H1 (cell line): ENCODE measurements at regions not wholly inside any gene's neighbourhood (a gene's known extent, or its start where the extent isn't known, plus 50 kb on each side); places are given as distances from the start of the nearest gene placed in this dataset.

Experiments
- CTCF ChIA-PET: fragments of 300-600 bp; sonication (Branson Sonifier 250); formaldehyde crosslinking; loops from one replicate; lab custom pipeline; 2021; ENCODE audit not compliant: partially characterized antibody; lab: Charles Lee
- POLR2A ChIA-PET: fragments of 300-600 bp; sonication (Branson Sonifier 250); formaldehyde crosslinking; loops from one replicate; lab custom pipeline; 2021; ENCODE audit warnings: inconsistent platforms; ENCODE audit not compliant: partially characterized antibody; lab: Charles Lee
- DNase-seq, 2 experiments: peaks; one replicate each; pipeline versions ENCODE4 v3.0.0 to v3.0.0-alpha.2; 2010 to 2022; ENCODE audit warnings: low spot score in 2 of 2, low read depth in 1 of 2, mixed read lengths in 1 of 2
- FAIRE-seq: peaks from 2 replicates; lab custom pipeline; 2011; peaks lifted over from hg19 to GRCh38; lab: Jason Lieb, UNC
- H2AFZ ChIP-seq: 2 replicates; pipeline ENCODE4 v1.8.1; 2012; ENCODE audit warnings: low read length, inconsistent platforms
- H2AK5ac ChIP-seq: 2 replicates; pipeline ENCODE4 v1.6.1; 2013; ENCODE audit warnings: low read depth, low read length
- H2BK120ac ChIP-seq: replicated peaks from 2 replicates; pipeline ENCODE3; 2013; ENCODE audit warnings: low read depth, low read length, inconsistent platforms
- H2BK12ac ChIP-seq: 2 replicates; pipeline ENCODE4 v1.6.1; 2013; ENCODE audit warnings: low read depth, low read length
- H2BK15ac ChIP-seq: 2 replicates; pipeline ENCODE4 v1.6.1; 2013; ENCODE audit warnings: low read length
- H2BK20ac ChIP-seq: 2 replicates; pipeline ENCODE4 v1.6.1; 2013; ENCODE audit warnings: low read length
- H2BK5ac ChIP-seq: 2 replicates; pipeline ENCODE4 v1.6.1; 2013; ENCODE audit warnings: low read depth, low read length
- H3K14ac ChIP-seq: 2 replicates; pipeline ENCODE4 v1.6.1; 2013; ENCODE audit warnings: inconsistent platforms; ENCODE audit not compliant: insufficient read length
- H3K18ac ChIP-seq: 2 replicates; pipeline ENCODE4 v1.6.1; 2013; ENCODE audit warnings: low read length; ENCODE audit errors: extremely low read depth
- H3K23ac ChIP-seq: 2 replicates; pipeline ENCODE4 v1.6.1; 2013; ENCODE audit warnings: inconsistent platforms; ENCODE audit not compliant: insufficient read length
- H3K23me2 ChIP-seq: 2 replicates; pipeline ENCODE4 v1.6.1; 2013; ENCODE audit warnings: low read depth, low read length
- H3K27ac ChIP-seq: 2 replicates; pipeline ENCODE4 v1.6.1; 2011; ENCODE audit warnings: low read depth, low read length, inconsistent platforms
- H3K27me3 ChIP-seq, 4 experiments: replicated peaks in 1 of 4; 1 replicate in 1 of 4; 2 replicates in 3 of 4; pipeline versions ENCODE4 v1.6.1 to v1.8.1; 2011 to 2013; ENCODE audit warnings: low read length in 3 of 4, mild to moderate bottlenecking in 3 of 4, inconsistent platforms in 2 of 4, mixed read lengths in 2 of 4, moderate library complexity in 1 of 4; ENCODE audit not compliant: control insufficient read depth in 3 of 4, insufficient read depth in 3 of 4; ENCODE audit errors: extremely low read depth in 1 of 4
- H3K36me3 ChIP-seq, 4 experiments: 2 replicates each; pipeline versions ENCODE4 v1.6.1 to v1.8.1; 2011 to 2013; ENCODE audit warnings: mild to moderate bottlenecking in 4 of 4, low read length in 3 of 4, moderate library complexity in 2 of 4, control low read depth in 1 of 4, inconsistent platforms in 1 of 4; ENCODE audit not compliant: insufficient read depth in 4 of 4, control insufficient read depth in 2 of 4
- H3K4ac ChIP-seq: replicated peaks from 2 replicates; pipeline ENCODE3; 2013; ENCODE audit warnings: low read length, low read depth, mixed read lengths, inconsistent platforms; ENCODE audit not compliant: insufficient read length
- H3K4me1 ChIP-seq, 4 experiments: replicated peaks in 1 of 4; 1 replicate in 1 of 4; 2 replicates in 3 of 4; pipeline versions ENCODE4 v1.6.1 to v1.8.1; 2011 to 2013; ENCODE audit warnings: low read length in 3 of 4, inconsistent platforms in 2 of 4, mixed read lengths in 1 of 4; ENCODE audit not compliant: insufficient read depth in 4 of 4, control insufficient read depth in 3 of 4
- H3K4me2 ChIP-seq, 2 experiments: 2 replicates each; pipeline versions ENCODE4 v1.6.1 to v1.8.1; 2011 to 2013; ENCODE audit warnings: low read depth in 2 of 2, low read length in 2 of 2, control low read depth in 1 of 2, inconsistent platforms in 1 of 2, mild to moderate bottlenecking in 1 of 2; ENCODE audit not compliant: insufficient read depth in 1 of 2
- H3K4me3 ChIP-seq, 4 experiments: fragments of 200-600, 300-600 bp in 1 of 4; sonication (generic), shearing (Covaris generic), sonication (Bioruptor Twin) in 1 of 4; 2 replicates each; pipeline versions ENCODE4 v1.5.1 to v1.8.1; 2011 to 2016; ENCODE audit warnings: low read length in 4 of 4, low read depth in 3 of 4, control low read depth in 2 of 4, inconsistent platforms in 2 of 4, mild to moderate bottlenecking in 2 of 4, mixed read lengths in 1 of 4, moderate library complexity in 1 of 4; ENCODE audit not compliant: insufficient read depth in 2 of 4; ENCODE audit errors: extremely low read depth in 1 of 4
- H3K56ac ChIP-seq: replicated peaks from 2 replicates; pipeline ENCODE3; 2013; ENCODE audit warnings: low read depth, mild to moderate bottlenecking, mixed read lengths, low read length, inconsistent platforms; ENCODE audit not compliant: insufficient read length
- H3K79me1 ChIP-seq: 2 replicates; pipeline ENCODE4 v1.6.1; 2013; ENCODE audit warnings: low read depth, low read length, control low read depth
- H3K79me2 ChIP-seq, 2 experiments: 2 replicates each; pipeline versions ENCODE4 v1.6.1 to v1.8.1; 2012 to 2013; ENCODE audit warnings: low read length in 2 of 2, mild to moderate bottlenecking in 2 of 2, inconsistent platforms in 1 of 2; ENCODE audit not compliant: insufficient read depth in 2 of 2, control insufficient read depth in 1 of 2
- H3K9ac ChIP-seq, 4 experiments: replicated peaks in 1 of 4; 1 replicate in 1 of 4; 2 replicates in 3 of 4; pipeline versions ENCODE4 v1.6.1 to v1.8.1; 2011 to 2013; ENCODE audit warnings: low read depth in 3 of 4, low read length in 3 of 4, control low read depth in 2 of 4, mild to moderate bottlenecking in 2 of 4, moderate library complexity in 2 of 4, inconsistent platforms in 1 of 4; ENCODE audit errors: extremely low read depth in 1 of 4
- H3K9me3 ChIP-seq, 2 experiments: 2 replicates each; pipeline versions ENCODE4 v1.6.1 to v1.8.1; 2012 to 2013; ENCODE audit warnings: mild to moderate bottlenecking in 2 of 2, moderate library complexity in 2 of 2, control low read depth in 1 of 2, inconsistent platforms in 1 of 2, low read depth in 1 of 2, low read length in 1 of 2, mixed read lengths in 1 of 2; ENCODE audit not compliant: insufficient read depth in 2 of 2
- H4K20me1 ChIP-seq, 2 experiments: replicated peaks in 1 of 2; 2 replicates each; pipeline versions ENCODE3 to v1.8.1; 2011 to 2013; ENCODE audit warnings: inconsistent platforms in 2 of 2, low read length in 2 of 2, mild to moderate bottlenecking in 1 of 2; ENCODE audit not compliant: insufficient read depth in 2 of 2, control insufficient read depth in 1 of 2
- H4K5ac ChIP-seq: 2 replicates; pipeline ENCODE4 v1.6.1; 2013; ENCODE audit warnings: low read length, low read depth, mixed read lengths, inconsistent platforms; ENCODE audit not compliant: insufficient read length
- H4K8ac ChIP-seq: 2 replicates; pipeline ENCODE4 v1.8.0; 2013; ENCODE audit warnings: mild to moderate bottlenecking, moderate library complexity, low read length, inconsistent platforms; ENCODE audit not compliant: insufficient read depth; ENCODE audit errors: extremely low read depth
- H4K91ac ChIP-seq: replicated peaks from 2 replicates; pipeline ENCODE3; 2013; ENCODE audit warnings: low read length, mixed read lengths, inconsistent platforms; ENCODE audit not compliant: insufficient read length
- BACH1 ChIP-seq: IDR thresholded peaks from 2 replicates; pipeline ENCODE4 v1.6.1; 2012; ENCODE audit warnings: low read length, improper control_type of control experiment
- EGR1 ChIP-seq: IDR thresholded peaks from 2 replicates; pipeline ENCODE4 v1.6.1; 2011; ENCODE audit warnings: low read depth, low read length, borderline replicate concordance
- EP300 ChIP-seq, 2 experiments: IDR thresholded peaks; 1 replicate in 1 of 2; 2 replicates in 1 of 2; pipeline ENCODE4 v1.6.1; 2011 to 2012; ENCODE audit warnings: low read depth in 2 of 2, low read length in 2 of 2, mild to moderate bottlenecking in 2 of 2, borderline replicate concordance in 1 of 2, inconsistent platforms in 1 of 2, moderate library complexity in 1 of 2
- GABPA ChIP-seq: IDR thresholded peaks from 2 replicates; pipeline ENCODE4 v1.6.1; 2011; ENCODE audit warnings: mild to moderate bottlenecking, low read length, moderate library complexity, borderline replicate concordance; ENCODE audit not compliant: insufficient read depth
- HDAC6 ChIP-seq: IDR thresholded peaks from one replicate; pipeline ENCODE4 v1.7.1; 2012; ENCODE audit warnings: low read depth, mild to moderate bottlenecking, inconsistent platforms, low read length, moderate library complexity
- KDM1A ChIP-seq: fragments of 200-600, 300-600 bp; sonication (generic); IDR thresholded peaks from 2 replicates; pipeline ENCODE4 v1.7.1; 2016; ENCODE audit warnings: mild to moderate bottlenecking, low read length, borderline replicate concordance
- KDM4A ChIP-seq: IDR thresholded peaks from one replicate; pipeline ENCODE4 v1.7.1; 2012; ENCODE audit warnings: low read depth, mild to moderate bottlenecking, moderate library complexity, low read length, inconsistent platforms; ENCODE audit not compliant: severe bottlenecking
- SIN3A ChIP-seq, 2 experiments: IDR thresholded peaks in 1 of 2; conservative IDR thresholded peaks in 1 of 2; 2 replicates each; pipeline ENCODE4 v1.6.1; 2011 to 2012; ENCODE audit warnings: low read length in 2 of 2, improper control_type of control experiment in 1 of 2, low read depth in 1 of 2, mild to moderate bottlenecking in 1 of 2
- SP2 ChIP-seq: IDR thresholded peaks from 2 replicates; pipeline ENCODE4 v1.6.1; 2012; ENCODE audit warnings: mild to moderate bottlenecking, low read length, inconsistent platforms
- SRF ChIP-seq: IDR thresholded peaks from 2 replicates; pipeline ENCODE4 v1.6.1; 2011; ENCODE audit warnings: mild to moderate bottlenecking, low read depth, low read length, moderate library complexity
- SUZ12 ChIP-seq: fragments of 200-600 bp; sonication (generic); IDR thresholded peaks from 2 replicates; pipeline ENCODE4 v1.6.1; 2012; ENCODE audit warnings: mild to moderate bottlenecking, inconsistent platforms, low read length, moderate library complexity, mixed read lengths
- TCF12 ChIP-seq: IDR thresholded peaks from 2 replicates; pipeline ENCODE4 v1.6.1; 2011; ENCODE audit warnings: low read depth, mild to moderate bottlenecking, low read length
- WGBS, 2 experiments: shearing (Covaris generic) in 1 of 2; methylation state at CpG; one replicate each; pipeline versions ENCODE4 v1.1.6 to v1.1.7; 2013 to 2015; ENCODE audit warnings: low lambda C conversion rate in 2 of 2, mixed read lengths in 2 of 2, inconsistent platforms in 1 of 2, low coverage in 1 of 2, missing lambda C conversion rate in 1 of 2; ENCODE audit not compliant: insufficient replicate concordance in 2 of 2, insufficient coverage in 1 of 2, insufficient read length in 1 of 2; ENCODE audit errors: extremely low coverage in 1 of 2, missing lambda C conversion rate in 1 of 2; 5-methylcytosine and 5-hydroxymethylcytosine counted together
- TF ChIP-seq, protein P1 (sequence below), 3 experiments: IDR thresholded peaks; 1 replicate in 2 of 3; 2 replicates in 1 of 3; pipeline versions ENCODE4 v1.5.1 to v1.6.1; 2011; ENCODE audit warnings: low read length in 3 of 3, mild to moderate bottlenecking in 3 of 3, inconsistent platforms in 2 of 3, low read depth in 1 of 3, moderate library complexity in 1 of 3; ENCODE audit not compliant: insufficient read depth in 1 of 3; ENCODE audit errors: control extremely low read depth in 1 of 3

DNA sequence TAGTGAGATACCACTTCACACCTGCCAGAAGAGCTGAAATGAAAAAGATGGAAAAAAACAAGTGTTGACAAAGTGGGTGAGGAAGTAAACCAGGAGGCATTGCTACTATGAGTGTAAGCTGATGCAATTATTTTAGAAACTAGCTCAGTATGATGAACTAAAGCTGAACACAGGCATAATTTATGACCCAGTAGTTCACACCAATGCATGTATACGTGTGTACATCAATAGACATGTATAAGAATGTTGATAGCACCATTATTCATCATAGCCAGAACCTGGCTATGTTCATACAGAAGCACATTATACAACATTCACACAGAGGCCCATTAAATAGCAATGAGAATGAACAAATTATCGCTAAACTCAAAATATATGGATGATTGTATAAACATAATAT is 83.1 kb upstream of the SPOPL start:
- WGBS, 2 experiments = 94% methylated on average over 2 of the region's 2 CpGs; no CpG with 5 or more reads in 1 of the 2 experiments
- TF ChIP-seq KDM4A = no peak
- TF ChIP-seq SRF = no peak
- TF ChIP-seq GABPA = no peak
- TF ChIP-seq HDAC6 = no peak
- no peak for TF ChIP-seq SIN3A (conservative IDR thresholded peaks at IDR 0.05 in 1 of 2, IDR thresholded peaks at IDR 0.05 in 1 of 2; ENCODE audit: low read depth in 1 of 2, low read length in 2 of 2)
- no peak for TF ChIP-seq TCF12
- TF ChIP-seq, protein P1, sequence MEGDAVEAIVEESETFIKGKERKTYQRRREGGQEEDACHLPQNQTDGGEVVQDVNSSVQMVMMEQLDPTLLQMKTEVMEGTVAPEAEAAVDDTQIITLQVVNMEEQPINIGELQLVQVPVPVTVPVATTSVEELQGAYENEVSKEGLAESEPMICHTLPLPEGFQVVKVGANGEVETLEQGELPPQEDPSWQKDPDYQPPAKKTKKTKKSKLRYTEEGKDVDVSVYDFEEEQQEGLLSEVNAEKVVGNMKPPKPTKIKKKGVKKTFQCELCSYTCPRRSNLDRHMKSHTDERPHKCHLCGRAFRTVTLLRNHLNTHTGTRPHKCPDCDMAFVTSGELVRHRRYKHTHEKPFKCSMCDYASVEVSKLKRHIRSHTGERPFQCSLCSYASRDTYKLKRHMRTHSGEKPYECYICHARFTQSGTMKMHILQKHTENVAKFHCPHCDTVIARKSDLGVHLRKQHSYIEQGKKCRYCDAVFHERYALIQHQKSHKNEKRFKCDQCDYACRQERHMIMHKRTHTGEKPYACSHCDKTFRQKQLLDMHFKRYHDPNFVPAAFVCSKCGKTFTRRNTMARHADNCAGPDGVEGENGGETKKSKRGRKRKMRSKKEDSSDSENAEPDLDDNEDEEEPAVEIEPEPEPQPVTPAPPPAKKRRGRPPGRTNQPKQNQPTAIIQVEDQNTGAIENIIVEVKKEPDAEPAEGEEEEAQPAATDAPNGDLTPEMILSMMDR (IDR thresholded peaks at IDR 0.05; ENCODE audit: control extremely low read depth in 1 of 3, insufficient read depth in 1 of 3, low read depth in 1 of 3, low read length in 3 of 3) = no peak
- no peak for TF ChIP-seq SP2
- no peak for TF ChIP-seq KDM1A
- no peak for TF ChIP-seq BACH1
- TF ChIP-seq SUZ12 = no peak
- TF ChIP-seq EGR1 = no peak
- no peak for TF ChIP-seq EP300 (IDR thresholded peaks at IDR 0.05; ENCODE audit: borderline replicate concordance in 1 of 2, low read depth in 2 of 2, low read length in 2 of 2)

More for the DNA sequence above, 83.1 kb upstream of the SPOPL start:
- Histone ChIP-seq H4K8ac (no peak overlapping the region), H2BK20ac (no peak overlapping the region), H3K4me1 (no peaks in the 10 kb centered on the region), H3K9ac (no peak overlapping the region), H3K9me3 (no peaks in the 10 kb centered on the region), H3K27me3 (no peaks in the 10 kb centered on the region), H3K23me2 (no peaks in the 10 kb centered on the region), H4K91ac (no peak overlapping the region), H2AK5ac (no peak overlapping the region), H4K20me1 (no peaks in the 10 kb centered on the region), H3K27ac (no peak overlapping the region), H2AFZ (no peak overlapping the region), H2BK15ac (no peak overlapping the region), H3K4me2 (no peak overlapping the region), H3K79me1 (no peaks in the 10 kb centered on the region), H3K23ac (no peak overlapping the region), H3K4ac (no peak overlapping the region), H3K79me2 (no peaks in the 10 kb centered on the region), H2BK12ac (no peak overlapping the region), H4K5ac (no peak overlapping the region), H2BK5ac (no peak overlapping the region), H2BK120ac (no peak overlapping the region), H3K18ac (no peak overlapping the region), H3K14ac (no peak overlapping the region), H3K36me3 (no peaks in the 10 kb centered on the region), H3K4me3 (no peak overlapping the region), H3K56ac (no peak overlapping the region)
- ChIA-PET CTCF (no interaction called here), POLR2A (no interaction called here)
- DNase-seq (no peak), FAIRE-seq (no peak)
